ENCODE measurements at regions not wholly inside any gene's neighbourhood (a gene's known extent, or its start where the extent isn't known, plus 50 kb on each side); places are given as distances from the start of the nearest gene placed in this dataset.
"Not testable (repeated sequence)": the region's sequence is repeated elsewhere in the genome, so short reads cannot be mapped to it uniquely, and the experiment has no call there.

DNA sequence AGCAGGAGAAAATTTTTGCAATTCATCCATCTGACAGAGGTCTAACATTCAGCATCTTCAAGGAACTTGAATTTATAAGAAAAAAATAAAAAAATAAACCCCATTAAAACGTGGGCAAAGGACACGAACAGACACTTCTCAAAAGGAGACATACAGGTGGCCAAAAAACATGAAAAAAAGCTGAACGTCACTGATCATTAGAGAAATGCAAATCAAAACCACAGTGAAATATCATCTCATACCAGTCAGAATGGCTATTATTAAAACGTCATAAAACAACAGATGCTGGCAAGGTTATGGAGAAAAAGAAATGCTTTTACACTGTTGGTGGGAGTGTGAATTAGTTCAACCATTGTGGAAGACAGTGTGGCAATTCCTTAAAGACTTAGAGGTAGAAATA lies 209.2 kb downstream of the SPRY1 start:
- not testable (repeated sequence) for TF ChIP-seq POLR2AphosphoS5, POLR2A, EP300 (IDR thresholded peaks at IDR 0.05)
- TF ChIP-seq, protein P1, sequence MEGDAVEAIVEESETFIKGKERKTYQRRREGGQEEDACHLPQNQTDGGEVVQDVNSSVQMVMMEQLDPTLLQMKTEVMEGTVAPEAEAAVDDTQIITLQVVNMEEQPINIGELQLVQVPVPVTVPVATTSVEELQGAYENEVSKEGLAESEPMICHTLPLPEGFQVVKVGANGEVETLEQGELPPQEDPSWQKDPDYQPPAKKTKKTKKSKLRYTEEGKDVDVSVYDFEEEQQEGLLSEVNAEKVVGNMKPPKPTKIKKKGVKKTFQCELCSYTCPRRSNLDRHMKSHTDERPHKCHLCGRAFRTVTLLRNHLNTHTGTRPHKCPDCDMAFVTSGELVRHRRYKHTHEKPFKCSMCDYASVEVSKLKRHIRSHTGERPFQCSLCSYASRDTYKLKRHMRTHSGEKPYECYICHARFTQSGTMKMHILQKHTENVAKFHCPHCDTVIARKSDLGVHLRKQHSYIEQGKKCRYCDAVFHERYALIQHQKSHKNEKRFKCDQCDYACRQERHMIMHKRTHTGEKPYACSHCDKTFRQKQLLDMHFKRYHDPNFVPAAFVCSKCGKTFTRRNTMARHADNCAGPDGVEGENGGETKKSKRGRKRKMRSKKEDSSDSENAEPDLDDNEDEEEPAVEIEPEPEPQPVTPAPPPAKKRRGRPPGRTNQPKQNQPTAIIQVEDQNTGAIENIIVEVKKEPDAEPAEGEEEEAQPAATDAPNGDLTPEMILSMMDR (IDR thresholded peaks at IDR 0.05), result not testable (repeated sequence)

Data from sigmoid colon (tissue), 4 donors.